Adrenal gland (tissue), 9 donors: ENCODE measurements at regions not wholly inside any gene's neighbourhood (a gene's known extent, or its start where the extent isn't known, plus 50 kb on each side); places are given as distances from the start of the nearest gene placed in this dataset.

Experiments used
- DNase-seq, 7 donors: peaks; one replicate each; pipeline ENCODE4 v3.0.0-alpha.2; 2019 to 2020
- H3K27ac ChIP-seq, 5 donors: fragments of 200-600 bp; sonication (generic) in 4 of 5; 1 replicate in 3 of 5; 2 replicates in 2 of 5; pipeline versions ENCODE4 v1.5.1 to v1.8.0; 2016 to 2020; ENCODE audit warnings: mild to moderate bottlenecking in 1 of 5
- H3K27me3 ChIP-seq: fragments of 200-600 bp; 2 replicates; pipeline ENCODE4 v1.8.0; 2021
- H3K36me3 ChIP-seq, 2 donors: fragments of 200-600 bp; replicated peaks in 1 of 2; 1 replicate in 1 of 2; 2 replicates in 1 of 2; pipeline versions ENCODE4 v1.5.1 to v1.8.0; 2018 to 2022
- H3K4me1 ChIP-seq, 2 donors: fragments of 200-600 bp; replicated peaks in 1 of 2; 1 replicate in 1 of 2; 2 replicates in 1 of 2; pipeline versions ENCODE4 v1.5.1 to v1.8.0; 2018 to 2021
- H3K4me3 ChIP-seq, 4 donors: fragments of 200-600 bp; sonication (generic) in 3 of 4; one replicate each; pipeline ENCODE4 v1.5.1; 2016 to 2018
- H3K9me3 ChIP-seq, 3 donors: fragments of 200-600 bp; sonication (generic) in 1 of 3; replicated peaks in 1 of 3; 1 replicate in 2 of 3; 2 replicates in 1 of 3; pipeline versions ENCODE4 v1.5.1 to v1.8.0; 2016 to 2021
- POLR2A ChIP-seq, 2 donors: fragments of 450-650 bp; IDR thresholded peaks; one replicate each; pipeline ENCODE4 v1.6.1; 2017; ENCODE audit warnings: antibody characterized with exemption in 2 of 2, mild to moderate bottlenecking in 2 of 2, moderate library complexity in 1 of 2
- WGBS, 4 donors: extraction: QIAGEN DNeasy Blood & Tissue Kit in 2 of 4; methylation state at CpG; one replicate each; pipeline versions ENCODE4 v1.1.5 to v1.1.7; 2013 to 2017; 5-methylcytosine and 5-hydroxymethylcytosine counted together
- intact Hi-C, 2 donors: fragments of 100-400 bp; cut with DNase I; formaldehyde crosslinking; loops; one replicate each; pipeline versions ENCODE4 v1.14.1 to v1.15.0; 2022 to 2023
- TF ChIP-seq, protein P1 (sequence below), 6 experiments: fragments of 450-650 bp in 4 of 6; fragments of 200-600 bp in 2 of 6; sonication (generic) in 1 of 6; IDR thresholded peaks; 1 replicate in 5 of 6; 2 replicates in 1 of 6; pipeline versions ENCODE4 v1.5.1 to v1.8.0; 2016 to 2021; ENCODE audit warnings: antibody characterized with exemption in 6 of 6, mild to moderate bottlenecking in 2 of 6, moderate library complexity in 1 of 6
- donor health status: healthy with polysubstance abuse.
- donor health status: Bipolar disorder and iron deficiency.
- donor health status: DM: yes; HTN: yes; CAD: no.
- donor health status: DM: no; HTN: no; CAD: no.
- donor health status: DM: no; HTN: no; CAD: no.

DNA sequence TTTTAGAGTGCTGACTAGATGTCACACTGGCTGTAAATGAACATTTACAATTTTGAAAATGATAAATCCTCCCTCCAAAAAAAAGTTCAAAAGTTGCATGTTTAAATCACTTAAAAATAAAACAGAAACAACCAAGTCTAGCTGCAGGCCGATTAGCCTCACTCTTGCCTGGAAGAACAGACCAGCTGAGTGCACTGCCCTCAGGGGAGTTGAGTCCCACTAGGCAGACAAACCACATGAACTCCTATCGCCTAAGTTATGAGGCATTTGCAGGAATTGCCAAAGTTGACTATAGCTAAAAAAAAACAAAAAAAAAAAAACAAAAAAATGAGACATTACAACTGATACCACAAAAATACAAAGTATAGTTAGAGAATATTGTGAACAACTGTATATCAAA is 510.0 kb downstream of the ANKRD7 start:
- no peaks in the 10 kb centered on the region for H3K9me3 ChIP-seq
- H3K36me3 ChIP-seq: no peaks in the 10 kb centered on the region
- H3K4me3 ChIP-seq: no peak overlapping the region
- TF ChIP-seq, protein P1, sequence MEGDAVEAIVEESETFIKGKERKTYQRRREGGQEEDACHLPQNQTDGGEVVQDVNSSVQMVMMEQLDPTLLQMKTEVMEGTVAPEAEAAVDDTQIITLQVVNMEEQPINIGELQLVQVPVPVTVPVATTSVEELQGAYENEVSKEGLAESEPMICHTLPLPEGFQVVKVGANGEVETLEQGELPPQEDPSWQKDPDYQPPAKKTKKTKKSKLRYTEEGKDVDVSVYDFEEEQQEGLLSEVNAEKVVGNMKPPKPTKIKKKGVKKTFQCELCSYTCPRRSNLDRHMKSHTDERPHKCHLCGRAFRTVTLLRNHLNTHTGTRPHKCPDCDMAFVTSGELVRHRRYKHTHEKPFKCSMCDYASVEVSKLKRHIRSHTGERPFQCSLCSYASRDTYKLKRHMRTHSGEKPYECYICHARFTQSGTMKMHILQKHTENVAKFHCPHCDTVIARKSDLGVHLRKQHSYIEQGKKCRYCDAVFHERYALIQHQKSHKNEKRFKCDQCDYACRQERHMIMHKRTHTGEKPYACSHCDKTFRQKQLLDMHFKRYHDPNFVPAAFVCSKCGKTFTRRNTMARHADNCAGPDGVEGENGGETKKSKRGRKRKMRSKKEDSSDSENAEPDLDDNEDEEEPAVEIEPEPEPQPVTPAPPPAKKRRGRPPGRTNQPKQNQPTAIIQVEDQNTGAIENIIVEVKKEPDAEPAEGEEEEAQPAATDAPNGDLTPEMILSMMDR (IDR thresholded peaks at IDR 0.05): no peak
- no peak for TF ChIP-seq POLR2A (IDR thresholded peaks at IDR 0.05)
- no peaks in the 10 kb centered on the region for H3K27me3 ChIP-seq
- no peak overlapping the region for H3K27ac ChIP-seq
- intact Hi-C loops: no loop called here
- WGBS, 4 donors: 53 to 71% (median 60%) methylated on average over 2 of the region's 2 CpGs
- no peak for DNase-seq
- H3K4me1 ChIP-seq: no peaks in the 10 kb centered on the region

DNA sequence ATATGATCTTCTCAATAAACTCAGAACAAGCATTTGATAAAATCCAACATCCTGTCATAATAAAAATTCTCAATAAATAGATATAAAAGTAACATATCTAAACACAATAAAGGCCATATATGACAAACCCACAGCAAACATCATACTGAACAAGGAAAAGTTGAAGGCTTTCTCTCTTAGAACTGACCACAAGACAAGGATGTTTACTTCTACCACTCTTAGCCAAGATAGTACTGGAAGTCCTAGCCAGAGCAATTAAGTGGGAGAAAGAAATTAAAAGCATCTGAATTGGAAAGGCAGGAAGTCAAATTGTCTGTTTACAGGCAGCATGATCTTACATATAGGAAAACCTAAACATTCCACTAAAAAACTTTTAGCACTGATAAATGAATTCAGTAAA is 510.9 kb downstream of the ANKRD7 start:
- H3K27ac ChIP-seq: no peak overlapping the region
- no peak for DNase-seq
- TF ChIP-seq POLR2A (IDR thresholded peaks at IDR 0.05): no peak
- TF ChIP-seq, protein P1 (IDR thresholded peaks at IDR 0.05): no peak
- H3K4me3 ChIP-seq: no peak overlapping the region
- no peaks in the 10 kb centered on the region for H3K9me3 ChIP-seq
- no peaks in the 10 kb centered on the region for H3K4me1 ChIP-seq
- intact Hi-C loops: no loop called here
- H3K36me3 ChIP-seq: no peaks in the 10 kb centered on the region
- no peaks in the 10 kb centered on the region for H3K27me3 ChIP-seq

DNA sequence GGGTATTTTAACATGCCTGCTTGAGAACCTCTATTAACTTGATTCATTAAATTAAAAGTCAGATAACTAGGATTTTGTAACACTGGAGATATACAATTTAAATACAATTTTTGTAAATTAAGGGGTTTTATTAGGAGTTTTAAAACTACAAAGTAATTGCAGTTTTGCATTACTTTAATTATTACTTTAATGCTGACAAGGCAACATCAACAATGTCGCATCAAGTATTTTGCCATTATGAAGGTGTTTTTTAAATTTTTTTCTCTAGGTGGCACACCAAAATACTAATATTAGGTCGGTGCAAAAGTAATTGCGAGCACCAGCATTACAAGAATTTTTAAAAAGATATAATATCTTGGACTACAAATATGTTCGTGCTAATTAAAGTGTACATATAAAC is 513.4 kb downstream of the ANKRD7 start:
- intact Hi-C loops: no loop called here
- TF ChIP-seq POLR2A (IDR thresholded peaks at IDR 0.05): no peak
- TF ChIP-seq, protein P1 (IDR thresholded peaks at IDR 0.05): no peak
- H3K36me3 ChIP-seq: no peaks in the 10 kb centered on the region
- H3K4me3 ChIP-seq: no peak overlapping the region
- H3K27me3 ChIP-seq: no peaks in the 10 kb centered on the region
- no peaks in the 10 kb centered on the region for H3K4me1 ChIP-seq
- H3K27ac ChIP-seq: no peak overlapping the region
- no peaks in the 10 kb centered on the region for H3K9me3 ChIP-seq
- WGBS, 4 donors: 82 to 86% (median 83%) methylated on average over 4 of the region's 4 CpGs
- no peak for DNase-seq

DNA sequence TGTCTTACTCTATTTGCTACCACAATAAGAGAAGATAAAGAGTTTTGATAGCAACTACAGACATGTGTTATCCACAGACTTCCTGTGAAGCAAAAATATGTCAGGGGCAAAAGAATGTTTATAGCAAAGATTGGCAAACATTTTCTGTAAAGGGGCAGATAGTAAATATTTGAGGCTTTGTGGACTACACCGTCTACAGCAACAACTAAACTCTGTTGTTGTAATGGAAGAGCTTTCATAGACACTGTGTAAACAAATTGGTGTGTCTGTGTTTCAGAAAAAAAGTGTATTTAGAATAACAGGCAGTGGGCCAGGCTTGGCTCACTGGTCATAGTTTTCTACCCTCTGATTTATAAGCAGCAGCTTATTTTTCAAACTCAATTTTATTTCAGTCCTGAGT is 521.4 kb downstream of the ANKRD7 start:
- TF ChIP-seq, protein P1 (IDR thresholded peaks at IDR 0.05): no peak
- TF ChIP-seq POLR2A (IDR thresholded peaks at IDR 0.05): no peak
- WGBS, 4 donors: 54 to 69% (median 60%) methylated on average over 1 of the region's 1 CpG
- no peak overlapping the region for H3K4me3 ChIP-seq

More for the DNA sequence above, 521.4 kb downstream of the ANKRD7 start:
- Histone ChIP-seq H3K9me3 (no peaks in the 10 kb centered on the region), H3K27ac (no peak overlapping the region), H3K27me3 (no peaks in the 10 kb centered on the region), H3K36me3 (no peaks in the 10 kb centered on the region), H3K4me1 (no peaks in the 10 kb centered on the region)
- no peak for DNase-seq
- intact Hi-C loops: no loop called here
